IMR-90 (cell line): ENCODE measurements at regions not wholly inside any gene's neighbourhood (a gene's known extent, or its start where the extent isn't known, plus 50 kb on each side); places are given as distances from the start of the nearest gene placed in this dataset.

Source experiments
- ATAC-seq: fragments of 200-7000 bp; cut with Tn5 transposase; 2 replicates; pipeline ENCODE4 v1.9.1; 2020; ENCODE audit warnings: low read depth, mild to moderate bottlenecking, moderate library complexity
- BruUV-seq: library from RNA; stranded (reverse); fragments of 400-500 nt; replicated peaks from 2 replicates; lab custom pipeline; 2021; lab: Mats Ljungman, UMichigan
- CTCF ChIA-PET: fragments of 300-600 bp; formaldehyde crosslinking; extraction: SDS; loops from one replicate; lab custom pipeline; 2021; ENCODE audit warnings: antibody characterized with exemption; lab: Yijun Ruan, JAX
- POLR2A ChIA-PET: fragments of 300-600 bp; sonication (Branson Sonifier 250); formaldehyde crosslinking; loops from one replicate; lab custom pipeline; 2022; ENCODE audit warnings: antibody characterized with exemption; ENCODE audit not compliant: unreplicated experiment; lab: Charles Lee
- DNase-seq: peaks from one replicate; pipeline ENCODE4 v3.0.0; 2013
- H2AFZ ChIP-seq: replicated peaks from 2 replicates; pipeline ENCODE3; 2013; ENCODE audit warnings: low read length, mild to moderate bottlenecking; ENCODE audit not compliant: poor library complexity
- H2AK5ac ChIP-seq: 2 replicates; pipeline ENCODE4 v1.6.1; 2013; ENCODE audit warnings: low read depth, low read length, inconsistent platforms
- H2AK9ac ChIP-seq: replicated peaks from 2 replicates; pipeline ENCODE3; 2013; ENCODE audit warnings: mild to moderate bottlenecking, low read depth, low read length, moderate library complexity; ENCODE audit not compliant: poor library complexity
- H2BK120ac ChIP-seq: 2 replicates; pipeline ENCODE4 v1.6.1; 2013; ENCODE audit warnings: low read depth, low read length, inconsistent platforms
- H2BK15ac ChIP-seq: 3 replicates; pipeline ENCODE4 v1.6.1; 2013; ENCODE audit warnings: low read depth, low read length, inconsistent platforms
- H2BK20ac ChIP-seq: 2 replicates; pipeline ENCODE4 v1.6.1; 2013; ENCODE audit warnings: low read depth, mild to moderate bottlenecking, inconsistent platforms, low read length, moderate library complexity
- H2BK5ac ChIP-seq: 2 replicates; pipeline ENCODE4 v1.6.1; 2013; ENCODE audit warnings: mild to moderate bottlenecking, low read depth, low read length, inconsistent platforms; ENCODE audit not compliant: poor library complexity, severe bottlenecking
- H3K14ac ChIP-seq: replicated peaks from 2 replicates; pipeline ENCODE4 v1.6.1; 2013; ENCODE audit warnings: low read depth, low read length, inconsistent platforms
- H3K18ac ChIP-seq: 2 replicates; pipeline ENCODE4 v1.6.1; 2013; ENCODE audit warnings: low read depth, low read length, control low read depth
- H3K23ac ChIP-seq: 2 replicates; pipeline ENCODE4 v1.6.1; 2013; ENCODE audit warnings: low read depth, low read length, inconsistent platforms
- H3K27ac ChIP-seq: 2 replicates; pipeline ENCODE4 v1.5.1; 2013; ENCODE audit warnings: mild to moderate bottlenecking, control low read depth, low read length; ENCODE audit not compliant: insufficient read depth
- H3K27me3 ChIP-seq: 2 replicates; pipeline ENCODE4 v1.6.1; 2013; ENCODE audit warnings: low read length; ENCODE audit not compliant: control insufficient read depth, insufficient read depth
- H3K36me3 ChIP-seq: 2 replicates; pipeline ENCODE4 v1.6.1; 2013; ENCODE audit warnings: low read length, mixed read lengths; ENCODE audit not compliant: control insufficient read depth, insufficient read depth
- H3K4ac ChIP-seq: 2 replicates; pipeline ENCODE4 v1.6.1; 2013; ENCODE audit warnings: low read depth, low read length, inconsistent platforms
- H3K4me1 ChIP-seq: 2 replicates; pipeline ENCODE4 v1.6.1; 2013; ENCODE audit warnings: low read length, mixed read lengths; ENCODE audit not compliant: control insufficient read depth, insufficient read depth
- H3K4me2 ChIP-seq: 2 replicates; pipeline ENCODE4 v1.6.1; 2013; ENCODE audit warnings: low read depth, mild to moderate bottlenecking, control low read depth, low read length, moderate library complexity
- H3K4me3 ChIP-seq: 2 replicates; pipeline ENCODE4 v1.5.1; 2013; ENCODE audit warnings: low read depth, mild to moderate bottlenecking, control low read depth, low read length, moderate library complexity; ENCODE audit not compliant: insufficient read depth
- H3K56ac ChIP-seq: 2 replicates; pipeline ENCODE4 v1.6.1; 2013; ENCODE audit warnings: low read length, inconsistent platforms; ENCODE audit not compliant: insufficient read depth; ENCODE audit errors: extremely low read depth
- H3K79me1 ChIP-seq, 2 experiments: 2 replicates each; pipeline ENCODE4 v1.6.1; 2013; ENCODE audit warnings: low read length in 2 of 2, inconsistent platforms in 1 of 2, low read depth in 1 of 2
- H3K9ac ChIP-seq: 2 replicates; pipeline ENCODE4 v1.6.1; 2013; ENCODE audit warnings: low read depth, low read length, control low read depth
- H3K9me1 ChIP-seq: 2 replicates; pipeline ENCODE4 v1.6.1; 2013; ENCODE audit warnings: low read length, inconsistent platforms; ENCODE audit not compliant: insufficient read depth
- H3K9me3 ChIP-seq: 2 replicates; pipeline ENCODE4 v1.6.1; 2013; ENCODE audit warnings: low read length; ENCODE audit not compliant: control insufficient read depth, insufficient read depth
- H4K20me1 ChIP-seq: 2 replicates; pipeline ENCODE4 v1.6.1; 2013; ENCODE audit warnings: low read length, inconsistent platforms; ENCODE audit not compliant: insufficient read depth
- H4K5ac ChIP-seq: 2 replicates; pipeline ENCODE4 v1.6.1; 2013; ENCODE audit warnings: mild to moderate bottlenecking, low read depth, low read length, control low read depth
- H4K8ac ChIP-seq, 2 experiments: 2 replicates each; pipeline ENCODE4 v1.6.1; 2013; ENCODE audit warnings: low read depth in 2 of 2, low read length in 2 of 2, control low read depth in 1 of 2, inconsistent platforms in 1 of 2
- H4K91ac ChIP-seq: 2 replicates; pipeline ENCODE4 v1.6.1; 2013; ENCODE audit warnings: low read depth, low read length, inconsistent platforms; ENCODE audit not compliant: insufficient read depth
- BHLHE40 ChIP-seq: fragments of 150-350 bp; IDR thresholded peaks from 2 replicates; pipeline ENCODE4 v1.6.1; 2016; ENCODE audit warnings: mild to moderate bottlenecking, low read depth, low read length
- CHD1 ChIP-seq: IDR thresholded peaks from 2 replicates; pipeline ENCODE4 v1.6.1; 2012; ENCODE audit warnings: low read depth, low read length, improper control_type of control experiment
- FOS ChIP-seq: fragments of 150-350 bp; IDR thresholded peaks from 2 replicates; pipeline ENCODE4 v1.6.1; 2016; ENCODE audit warnings: low read depth, low read length
- MAFK ChIP-seq: IDR thresholded peaks from 2 replicates; pipeline ENCODE4 v1.6.1; 2012; ENCODE audit warnings: low read depth, low read length, improper control_type of control experiment
- MAZ ChIP-seq: IDR thresholded peaks from 2 replicates; pipeline ENCODE4 v1.6.1; 2012; ENCODE audit warnings: low read depth, mild to moderate bottlenecking, low read length, improper control_type of control experiment, moderate library complexity, borderline replicate concordance
- MXI1 ChIP-seq: IDR thresholded peaks from 2 replicates; pipeline ENCODE4 v1.6.1; 2012; ENCODE audit warnings: low read depth, mild to moderate bottlenecking, low read length, moderate library complexity, borderline replicate concordance
- NFE2L2 ChIP-seq: fragments of 150-350 bp; IDR thresholded peaks from 2 replicates; pipeline ENCODE4 v1.6.1; 2016; ENCODE audit warnings: low read depth, mild to moderate bottlenecking, low read length
- POLR2A ChIP-seq: IDR thresholded peaks from 2 replicates; pipeline ENCODE4 v1.6.1; 2012; ENCODE audit warnings: mild to moderate bottlenecking, low read depth, low read length
- RAD21 ChIP-seq: IDR thresholded peaks from 2 replicates; pipeline ENCODE4 v1.6.1; 2012; ENCODE audit warnings: low read length, improper control_type of control experiment
- RCOR1 ChIP-seq: IDR thresholded peaks from 2 replicates; pipeline ENCODE4 v1.6.1; 2012; ENCODE audit warnings: mild to moderate bottlenecking, low read length, improper control_type of control experiment; ENCODE audit not compliant: insufficient replicate concordance
- RFX5 ChIP-seq: IDR thresholded peaks from 2 replicates; pipeline ENCODE4 v1.8.0; 2012; ENCODE audit warnings: low read depth, mild to moderate bottlenecking, low read length, moderate library complexity
- SMC3 ChIP-seq: fragments of 150-350 bp; IDR thresholded peaks from 2 replicates; pipeline ENCODE4 v1.6.1; 2016; ENCODE audit warnings: low read depth, mild to moderate bottlenecking, antibody characterized with exemption, low read length, moderate library complexity
- WGBS, 2 experiments: methylation state at CpG; one replicate each; pipeline versions ENCODE4 v1.1.5 to v1.1.7; 2013; ENCODE audit warnings: missing lambda C conversion rate in 2 of 2; ENCODE audit not compliant: insufficient read length in 1 of 2; ENCODE audit errors: extremely low coverage in 2 of 2; 5-methylcytosine and 5-hydroxymethylcytosine counted together
- dilution Hi-C: fragments of 300-500 bp; cut with HindIII; formaldehyde crosslinking; loops from one replicate; pipeline ENCODE4 v1.14.3; 2018; ENCODE audit warnings: low sequenced_read_pairs; ENCODE audit not compliant: unreplicated experiment
- in situ Hi-C: fragments of 300-500 bp; cut with MboI; formaldehyde crosslinking; loops from 3 replicates; pipeline ENCODE4 v1.14.3; 2019; ENCODE audit warnings: low sequenced_read_pairs, inconsistent platforms, mixed read lengths
- intact Hi-C: fragments of 100-400 bp; cut with micrococcal nuclease; formaldehyde crosslinking; loops from 2 replicates; pipeline ENCODE4 v1.10.0; 2022
- TF ChIP-seq, protein P1 (sequence below): conservative IDR thresholded peaks from 2 replicates; pipeline ENCODE4 v1.5.1; 2012; ENCODE audit warnings: mild to moderate bottlenecking, low read depth, low read length, improper control_type of control experiment

- no peak overlapping the region for H2BK15ac ChIP-seq
- dilution Hi-C loops: no loop called here
Observed at GRCh38 chr10:117892681-117893220, 154.0 kb downstream of the RAB11FIP2 start.

More at GRCh38 chr10:117892681-117893220, 154.0 kb downstream of the RAB11FIP2 start:
- Histone ChIP-seq H4K8ac (no peak overlapping the region), H4K91ac (no peak overlapping the region), H3K4me2 (no peak overlapping the region), H4K5ac (no peak overlapping the region), H2AK5ac (no peak overlapping the region), H2AK9ac (no peak overlapping the region), H3K27ac (no peak overlapping the region), H2BK120ac (no peak overlapping the region), H3K27me3 (no peaks in the 10 kb centered on the region), H3K14ac (no peak overlapping the region), H2AFZ (no peak overlapping the region), H3K56ac (no peak overlapping the region), H2BK5ac (no peak overlapping the region), H3K4me3 (no peak overlapping the region), H2BK20ac (no peak overlapping the region), H3K23ac (no peak overlapping the region), H3K4ac (no peak overlapping the region), H3K9me1 (no peaks in the 10 kb centered on the region), H4K20me1 (no peaks in the 10 kb centered on the region), H3K79me1 (no peaks in the 10 kb centered on the region), H3K18ac (no peak overlapping the region), H3K9ac (no peak overlapping the region), H3K4me1 (no peaks in the 10 kb centered on the region), H3K9me3 (peaks cover 3% of the 10 kb centered on the region; the same call in 1 of the 2 replicates), H3K36me3 (no peaks in the 10 kb centered on the region)
- DNase-seq (no peak), ATAC-seq (no peak)
- WGBS, 2 experiments: no CpG with 5 or more reads among the region's 2 CpGs
- in situ Hi-C loops: no loop called here
- POLR2A ChIA-PET: no interaction called here
- TF ChIP-seq MAZ (no peak), MAFK (no peak), MXI1 (no peak), NFE2L2 (no peak), RAD21 (no peak), POLR2A (no peak), RFX5 (no peak), FOS (no peak), CHD1 (no peak), SMC3 (no peak), RCOR1 (no peak), BHLHE40 (no peak)
- TF ChIP-seq, protein P1, sequence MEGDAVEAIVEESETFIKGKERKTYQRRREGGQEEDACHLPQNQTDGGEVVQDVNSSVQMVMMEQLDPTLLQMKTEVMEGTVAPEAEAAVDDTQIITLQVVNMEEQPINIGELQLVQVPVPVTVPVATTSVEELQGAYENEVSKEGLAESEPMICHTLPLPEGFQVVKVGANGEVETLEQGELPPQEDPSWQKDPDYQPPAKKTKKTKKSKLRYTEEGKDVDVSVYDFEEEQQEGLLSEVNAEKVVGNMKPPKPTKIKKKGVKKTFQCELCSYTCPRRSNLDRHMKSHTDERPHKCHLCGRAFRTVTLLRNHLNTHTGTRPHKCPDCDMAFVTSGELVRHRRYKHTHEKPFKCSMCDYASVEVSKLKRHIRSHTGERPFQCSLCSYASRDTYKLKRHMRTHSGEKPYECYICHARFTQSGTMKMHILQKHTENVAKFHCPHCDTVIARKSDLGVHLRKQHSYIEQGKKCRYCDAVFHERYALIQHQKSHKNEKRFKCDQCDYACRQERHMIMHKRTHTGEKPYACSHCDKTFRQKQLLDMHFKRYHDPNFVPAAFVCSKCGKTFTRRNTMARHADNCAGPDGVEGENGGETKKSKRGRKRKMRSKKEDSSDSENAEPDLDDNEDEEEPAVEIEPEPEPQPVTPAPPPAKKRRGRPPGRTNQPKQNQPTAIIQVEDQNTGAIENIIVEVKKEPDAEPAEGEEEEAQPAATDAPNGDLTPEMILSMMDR: no peak
- CTCF ChIA-PET: no interaction called here
- no TSS peak for BruUV-seq
- intact Hi-C loops: no loop called here
